Muscle of back (tissue), 3 donors: ENCODE measurements at regions not wholly inside any gene's neighbourhood (a gene's known extent, or its start where the extent isn't known, plus 50 kb on each side); places are given as distances from the start of the nearest gene placed in this dataset.
"Not testable (repeated sequence)": the region's sequence is repeated elsewhere in the genome, so short reads cannot be mapped to it uniquely, and the experiment has no call there.

Experiments
- DNase-seq, 3 donors: peaks; one replicate each; pipeline versions ENCODE4 v3.0.0 to v3.0.0-alpha.2; 2013

DNA sequence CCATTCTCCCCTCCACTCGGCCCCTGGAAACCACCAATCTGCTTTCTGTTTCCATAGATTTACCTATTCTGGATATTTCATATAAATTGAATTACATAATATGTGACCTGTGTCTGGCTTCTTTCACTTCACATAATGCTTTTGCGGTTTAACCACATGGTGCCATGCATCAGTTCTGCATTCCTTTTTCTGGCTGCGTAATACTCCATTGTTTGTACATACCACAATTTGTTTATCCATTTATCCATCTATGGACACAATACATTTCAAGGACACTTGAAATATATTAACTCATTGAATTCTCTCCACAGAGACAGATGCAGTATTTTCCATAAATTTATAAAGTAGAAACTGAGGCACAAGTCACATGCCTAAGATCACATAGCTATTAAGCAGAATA is 110.3 kb upstream of the ETV6 start:
- DNase-seq: no peak

DNA sequence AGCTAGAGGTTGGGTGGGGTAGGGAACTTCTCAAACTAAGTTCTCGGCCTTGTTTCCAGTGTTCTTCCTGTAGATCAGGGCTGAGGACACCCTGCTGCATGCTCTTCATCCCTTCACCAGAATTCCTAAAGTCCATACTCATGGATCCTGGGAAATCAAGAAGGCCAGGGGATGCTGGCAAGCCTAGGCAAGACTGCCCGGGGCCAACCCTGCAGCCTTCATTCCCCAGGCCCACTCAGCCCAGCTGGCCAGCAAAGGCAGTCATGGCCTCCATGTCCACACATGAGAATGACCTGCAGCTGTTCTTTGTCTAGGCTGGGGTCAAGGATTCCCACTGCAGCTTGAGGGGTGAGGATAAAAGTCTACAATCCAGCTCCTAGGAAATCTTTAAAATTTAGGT is 109.3 kb upstream of the ETV6 start:
- no peak for DNase-seq

DNA sequence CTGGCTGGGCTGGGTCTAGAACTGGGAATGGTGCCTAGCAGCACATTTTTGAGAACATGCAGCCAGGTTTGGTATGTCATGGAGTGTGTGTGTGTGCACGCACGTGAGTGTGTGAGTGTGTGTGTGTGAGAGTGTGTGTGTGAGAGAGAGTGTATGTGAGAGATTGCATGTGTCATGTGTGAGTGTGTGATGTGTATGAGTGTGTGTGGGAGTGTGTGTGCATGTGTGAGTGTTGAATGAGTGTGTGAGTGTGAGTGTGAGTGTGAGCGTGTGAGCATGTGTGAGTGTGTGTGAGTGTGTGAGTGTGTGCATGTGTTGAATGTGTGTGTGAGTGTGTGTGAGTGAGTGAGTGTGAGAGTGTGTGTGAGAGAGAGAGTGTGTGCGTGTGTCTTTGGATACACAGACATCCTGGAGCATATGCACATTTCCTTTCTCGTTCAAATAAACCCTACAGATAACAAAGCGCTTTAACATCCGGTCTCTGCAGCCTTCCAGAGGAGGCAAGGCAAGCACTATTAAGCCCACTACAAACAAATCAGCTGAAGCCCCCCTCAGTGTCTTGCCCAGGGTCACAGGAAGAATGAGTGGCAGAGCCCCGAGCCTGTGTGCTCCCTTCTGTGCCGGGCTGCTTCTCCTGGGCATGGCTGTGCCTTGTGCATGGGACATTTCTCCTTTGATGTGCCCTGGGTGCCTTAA is 108.7 kb upstream of the ETV6 start:
- no peak for DNase-seq

- no peak for DNase-seq
These were observed 106.9 kb upstream of the ETV6 start for GRCh38 chr12:11542599-11542998.

DNA sequence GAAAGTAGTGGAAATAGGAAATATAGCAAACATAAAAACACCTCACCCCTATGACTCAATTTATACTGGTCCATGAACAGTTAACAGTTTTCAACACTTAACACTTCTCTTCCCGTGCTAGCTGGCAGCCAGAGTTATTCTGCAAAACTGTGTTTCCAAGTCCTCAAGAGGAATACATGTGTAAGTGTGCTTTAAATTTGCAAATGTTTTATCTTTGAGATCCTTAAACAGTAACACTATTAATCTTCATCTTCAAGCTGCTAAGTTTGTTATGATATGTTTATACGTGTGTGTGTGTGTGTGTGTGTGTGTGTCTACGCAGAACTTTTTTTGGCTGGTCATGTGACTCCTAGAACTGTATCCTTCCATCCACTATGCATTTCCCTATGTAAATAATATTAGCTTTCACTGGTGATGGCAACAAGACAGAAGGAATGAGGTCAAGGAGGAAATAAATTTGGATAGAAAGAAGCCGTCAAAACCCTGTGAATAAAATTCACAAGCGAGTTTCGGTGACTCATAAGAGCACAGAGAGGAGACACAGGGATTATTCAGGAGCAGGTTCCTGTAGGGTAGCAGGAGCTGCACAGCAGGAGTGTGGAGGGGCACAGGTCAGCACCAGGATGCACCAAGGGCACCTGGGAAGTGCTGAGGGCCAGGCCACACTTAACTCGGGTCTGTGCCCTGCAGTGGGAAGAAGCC is 105.9 kb upstream of the ETV6 start:
- DNase-seq: no peak

GRCh38 chr12:11545484-11546330 is 103.8 kb upstream of the ETV6 start:
- no peak for DNase-seq

GRCh38 chr12:11546582-11547270 is 102.7 kb upstream of the ETV6 start:
- DNase-seq: not testable (repeated sequence)

- DNase-seq: not testable (repeated sequence)
These were observed 102.2 kb upstream of the ETV6 start for GRCh38 chr12:11547271-11547646.

- no peak for DNase-seq
These were observed 100.4 kb upstream of the ETV6 start for GRCh38 chr12:11549119-11549518.

DNA sequence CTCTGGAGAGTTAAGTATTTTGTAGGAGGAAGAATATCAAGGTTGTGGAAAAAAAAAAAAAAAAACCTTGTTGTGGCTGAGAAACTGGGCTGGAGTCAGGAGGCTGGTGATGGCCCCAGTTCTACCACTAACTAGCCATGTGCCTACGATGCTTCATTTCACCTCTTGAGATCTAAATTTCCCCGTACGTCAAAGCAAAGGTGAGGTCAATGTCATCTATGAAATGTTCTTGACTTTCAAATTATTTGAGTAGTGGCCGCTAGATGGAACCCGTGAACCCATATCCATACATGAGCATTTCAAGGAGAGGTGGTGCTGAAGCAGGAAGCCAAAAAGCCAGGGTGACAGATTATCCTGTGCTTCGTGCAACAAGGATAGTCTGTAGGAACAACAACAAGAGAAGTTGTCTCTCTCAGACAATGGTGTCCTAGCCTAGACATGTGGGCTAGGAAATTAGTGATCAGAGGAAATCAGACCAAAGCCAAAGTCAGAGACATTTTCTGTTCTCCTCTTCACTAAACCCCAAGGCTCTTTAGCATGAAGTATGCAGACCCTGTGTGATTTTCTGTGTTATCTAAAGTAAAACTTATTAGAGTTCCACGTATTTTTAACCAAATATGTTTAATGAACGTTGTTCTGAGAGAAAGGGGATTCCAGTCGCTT is 95.5 kb upstream of the ETV6 start:
- DNase-seq: peak; percentile 38 to 72 (median 47)

DNA sequence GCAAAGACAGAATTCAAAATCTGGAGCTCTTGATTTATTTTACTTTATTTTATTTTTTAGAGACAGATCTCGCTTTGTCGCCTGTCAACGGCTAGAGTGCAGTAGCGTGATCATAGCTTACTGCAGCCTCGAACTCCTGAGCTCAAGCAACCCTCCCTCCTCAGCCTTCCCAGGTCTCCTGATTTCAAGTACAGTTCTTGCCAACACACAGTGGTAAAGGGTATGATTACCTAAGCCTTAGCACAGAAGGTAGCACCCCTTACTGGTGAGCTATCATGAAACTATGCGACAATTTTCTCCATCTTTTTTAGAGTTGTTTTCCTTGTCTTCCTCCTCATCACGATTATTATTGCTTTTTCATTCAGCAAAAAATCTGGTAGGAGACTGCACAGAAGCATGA is 94.3 kb upstream of the ETV6 start:
- DNase-seq: no peak

- no peak for DNase-seq
These were observed 93.5 kb upstream of the ETV6 start for GRCh38 chr12:11555743-11556625.

DNA sequence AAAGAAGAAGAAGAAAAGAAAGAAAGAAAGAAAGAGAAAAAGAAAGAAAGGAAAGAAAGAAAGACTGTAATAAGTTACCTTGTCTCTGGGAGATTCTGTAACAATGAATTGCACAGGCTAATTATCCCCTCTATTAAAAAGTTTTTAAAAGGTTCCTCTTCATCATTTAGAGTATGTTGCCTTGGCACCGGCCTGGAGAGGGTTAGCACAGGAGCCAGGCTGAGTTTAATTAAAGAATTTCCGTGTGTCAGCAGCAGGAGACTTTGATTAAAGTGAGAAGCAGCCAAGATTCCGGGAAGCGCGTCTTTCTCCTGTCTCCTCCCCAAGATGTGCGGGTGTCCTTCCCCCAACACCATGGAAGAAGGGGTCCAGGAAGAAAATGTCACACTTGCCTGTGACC is 92.8 kb upstream of the ETV6 start:
- no peak for DNase-seq

GRCh38 chr12:11559626-11560340 is 89.7 kb upstream of the ETV6 start:
- no peak for DNase-seq

- no peak for DNase-seq
These were observed 88.1 kb upstream of the ETV6 start for GRCh38 chr12:11561411-11561810.

DNA sequence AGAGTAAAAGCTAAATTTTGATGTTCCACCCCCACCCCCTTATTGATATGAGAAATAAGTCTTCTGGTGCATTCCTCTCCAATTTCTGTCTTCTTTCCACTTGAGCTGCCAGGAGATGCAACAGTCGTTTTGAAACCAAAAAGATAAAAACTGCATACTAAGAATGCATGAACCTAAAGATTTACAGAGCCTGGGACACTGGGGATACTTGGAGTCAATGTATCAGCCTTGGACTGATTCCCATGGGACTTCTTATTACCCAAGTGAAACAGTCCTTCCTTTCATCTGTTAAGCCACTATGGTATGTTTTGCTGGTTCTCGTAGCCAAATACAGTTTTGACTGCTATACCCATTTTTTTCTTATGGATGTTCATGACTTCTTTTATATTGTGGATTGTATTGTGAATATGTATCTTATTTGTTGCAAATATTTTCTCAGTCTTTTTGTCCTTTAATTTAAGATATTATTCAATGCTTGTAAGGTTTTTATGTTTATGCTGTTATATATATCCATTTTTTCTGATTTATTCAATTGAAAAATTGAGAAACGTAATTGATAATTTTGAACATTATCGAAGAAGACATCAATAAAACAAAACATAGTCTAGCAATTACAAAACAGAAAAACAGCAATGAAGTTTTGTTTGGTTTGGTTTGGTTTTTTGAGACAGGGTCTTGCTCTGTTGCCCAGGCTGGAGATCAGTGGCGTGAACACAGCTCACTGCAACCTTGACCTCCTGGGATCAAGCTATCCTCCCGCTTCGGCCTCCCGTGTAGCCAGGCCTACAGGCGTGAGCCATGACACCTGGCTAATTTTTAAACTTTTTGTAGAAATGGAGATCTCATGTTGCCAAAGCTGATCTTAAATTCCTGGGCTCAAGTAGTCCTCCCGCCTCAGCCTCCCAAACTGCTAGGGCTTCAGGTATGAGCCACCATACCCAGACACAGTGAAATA is 85.4 kb upstream of the ETV6 start:
- no peak for DNase-seq

- DNase-seq: no peak
These were observed 84.4 kb upstream of the ETV6 start for GRCh38 chr12:11564984-11565651.

DNA sequence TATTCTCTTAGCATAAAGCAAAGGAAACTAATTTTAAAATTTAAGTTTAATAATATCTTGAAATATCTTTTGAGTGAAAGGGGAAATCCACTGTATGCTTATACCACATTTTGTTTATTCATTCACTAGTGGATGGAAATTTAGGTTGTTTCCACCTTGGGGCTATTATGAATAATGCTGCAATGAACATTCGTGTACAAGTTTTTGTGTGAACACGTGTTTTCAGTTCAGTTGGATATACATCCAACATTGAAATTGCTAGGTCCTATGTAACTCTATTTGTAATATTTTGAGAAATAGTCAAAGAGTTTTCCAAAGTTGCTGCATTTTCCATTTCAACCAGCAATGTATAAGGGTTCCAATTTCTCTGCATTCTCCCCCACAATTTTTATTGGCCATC is 83.7 kb upstream of the ETV6 start:
- DNase-seq: no peak
